HG03060 (cell line): ENCODE measurements at regions not wholly inside any gene's neighbourhood (a gene's known extent, or its start where the extent isn't known, plus 50 kb on each side); places are given as distances from the start of the nearest gene placed in this dataset.
"Not testable (repeated sequence)": the region's sequence is repeated elsewhere in the genome, so short reads cannot be mapped to it uniquely, and the experiment has no call there.

Experiments
- ATAC-seq: cut with Tn5 transposase; IDR thresholded peaks from one replicate; pipeline ENCODE4 v1.9.1; 2021; ENCODE audit warnings: low read depth, moderate number of reproducible peaks; ENCODE audit not compliant: unreplicated experiment

DNA sequence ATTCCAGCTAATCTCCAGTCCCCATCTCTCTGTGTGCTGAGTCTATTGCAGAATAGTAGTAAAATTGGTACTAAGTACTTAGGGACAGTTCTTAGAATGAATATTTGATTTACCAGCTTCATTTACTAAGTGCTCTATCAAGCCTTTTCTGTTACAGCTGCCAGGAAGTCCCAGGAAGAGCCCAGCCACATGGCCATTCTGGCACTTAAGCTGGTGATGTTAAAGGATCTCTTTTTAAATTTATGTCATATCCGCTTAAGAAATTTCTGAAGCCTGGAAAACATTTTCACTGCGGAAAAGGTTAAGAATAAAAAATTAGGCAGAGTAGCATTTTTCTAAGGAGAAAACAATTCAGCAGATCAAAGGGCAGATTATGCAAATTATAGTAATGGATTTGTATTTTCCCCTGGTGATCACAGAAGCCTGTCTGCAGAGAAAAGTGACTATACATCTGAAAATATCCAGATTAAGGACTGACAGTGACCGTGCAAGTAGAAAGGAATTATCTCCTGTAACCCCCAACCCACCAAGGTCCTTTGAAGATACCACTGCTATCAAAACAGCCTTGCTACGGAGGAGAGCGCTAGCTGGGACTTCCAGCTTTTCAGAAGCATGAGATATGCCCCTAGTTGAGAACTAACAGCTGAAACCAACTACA lies 260.8 kb downstream of the SH3BP4 start:
- ATAC-seq = no peak

DNA sequence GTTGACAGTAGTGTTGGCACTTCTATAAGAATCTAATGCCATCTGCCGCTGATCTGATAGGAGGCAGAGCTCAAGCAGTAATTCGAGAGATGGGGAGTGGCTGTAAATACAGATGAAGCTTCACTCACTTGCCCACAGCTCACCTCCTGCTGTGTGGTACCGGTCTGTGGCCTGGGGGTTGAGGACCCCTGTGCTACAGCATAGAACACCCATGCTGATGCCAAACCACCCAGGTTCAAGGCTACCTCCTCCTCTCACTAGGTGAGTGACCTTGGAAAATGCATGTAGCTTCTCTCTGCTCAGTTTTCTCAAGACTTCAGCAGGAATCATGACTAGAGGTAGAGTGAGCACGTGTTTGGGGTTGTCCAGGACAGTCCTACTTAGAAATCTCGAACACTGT lies 263.4 kb downstream of the SH3BP4 start:
- no peak for ATAC-seq

DNA sequence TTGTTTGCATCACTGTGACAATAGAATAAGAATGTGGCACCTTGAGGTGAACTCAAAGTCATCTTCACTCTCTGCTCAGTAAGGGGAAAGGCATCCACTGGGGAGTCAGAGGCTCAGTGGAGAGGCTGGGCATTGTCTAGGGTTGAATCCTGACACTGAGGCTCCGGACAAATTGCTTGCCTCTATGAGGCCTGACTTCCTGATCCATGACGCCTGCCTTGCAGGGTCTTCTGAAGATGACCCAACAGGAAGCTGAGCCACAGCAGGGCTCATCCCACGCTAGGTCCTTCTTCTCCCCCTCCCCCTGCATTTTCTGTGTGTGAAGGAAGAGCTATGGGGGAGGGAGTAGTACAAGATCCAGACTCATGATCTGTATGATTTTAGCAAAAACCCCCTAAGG lies 265.1 kb downstream of the SH3BP4 start:
- ATAC-seq = no peak

DNA sequence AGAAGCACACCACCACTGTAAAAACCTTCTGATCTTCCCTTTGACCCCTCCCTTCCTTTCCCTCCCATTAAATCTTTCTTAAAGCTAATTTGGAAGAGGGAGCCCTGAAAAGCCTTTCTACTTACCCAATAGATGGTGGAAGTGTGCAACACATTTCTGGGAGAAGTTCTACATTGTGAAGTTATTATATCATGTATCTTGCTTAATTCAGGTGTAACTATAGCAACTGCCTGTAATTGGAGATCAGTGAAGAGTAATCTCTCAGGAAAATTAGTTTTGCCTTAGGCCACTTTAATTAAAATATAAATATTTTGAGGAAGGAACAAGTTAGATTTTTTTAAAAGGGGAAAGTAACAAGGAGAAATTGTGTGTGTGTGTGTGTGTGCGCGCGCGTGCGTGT lies 266.0 kb downstream of the SH3BP4 start:
- ATAC-seq = no peak

DNA sequence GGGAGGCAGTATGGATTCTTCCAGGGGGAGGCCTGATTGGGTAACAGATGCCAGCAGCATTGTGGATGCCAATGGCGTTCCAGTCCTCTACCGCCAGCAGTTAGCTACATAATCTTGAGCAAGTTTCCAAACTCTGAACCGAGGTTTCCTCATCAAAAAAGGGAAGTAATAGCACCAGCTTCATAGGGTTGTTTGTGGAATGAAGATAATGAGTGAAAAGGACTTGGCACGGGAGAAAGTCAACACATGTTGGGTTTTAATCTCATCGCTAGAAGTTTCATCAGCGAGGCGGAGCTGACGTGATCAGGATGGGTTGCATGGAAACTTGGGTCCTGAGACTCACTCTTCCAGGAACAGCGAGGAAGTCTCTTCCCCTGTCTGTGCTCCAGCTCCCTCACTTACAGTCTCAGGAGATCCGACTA lies 266.7 kb downstream of the SH3BP4 start:
- no peak for ATAC-seq

DNA sequence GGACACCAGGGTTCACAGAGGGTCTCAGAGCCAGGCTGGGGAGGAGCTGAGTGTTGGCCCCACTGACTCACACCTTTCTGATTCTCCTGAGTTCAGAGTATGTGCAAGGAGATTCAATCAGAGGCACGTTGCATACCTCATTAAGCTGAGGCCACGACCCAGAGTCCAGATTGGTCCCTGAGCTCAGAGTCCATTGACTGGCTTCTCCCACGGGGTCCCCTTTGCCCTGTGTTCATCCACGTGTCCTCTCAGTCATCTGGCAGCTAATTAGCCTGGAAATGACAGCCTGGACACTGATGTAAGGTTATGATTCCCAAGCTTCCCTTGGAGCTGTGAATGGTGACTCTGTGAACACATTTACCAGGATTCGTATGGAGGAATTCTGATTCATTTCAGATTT lies 267.2 kb downstream of the SH3BP4 start:
- ATAC-seq = no peak

DNA sequence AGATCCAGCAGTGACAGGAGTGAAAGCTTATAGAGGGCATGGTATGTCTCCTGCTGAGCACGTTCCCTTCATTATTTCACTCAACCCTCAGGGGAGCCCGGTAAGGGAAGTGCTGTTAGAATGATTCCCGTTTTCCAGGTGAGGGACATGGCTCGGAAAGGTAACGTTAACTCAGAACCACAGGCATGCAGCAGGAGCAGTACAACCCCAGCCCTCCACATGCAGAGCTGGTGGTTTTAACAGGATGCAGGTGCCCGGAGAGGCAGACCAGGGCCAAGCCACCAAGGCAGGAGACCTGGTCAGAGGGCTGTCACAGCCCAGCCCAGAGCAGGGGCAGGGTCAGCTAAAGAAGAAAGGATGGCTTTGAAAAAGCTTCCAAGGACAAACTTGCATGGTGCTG lies 268.5 kb downstream of the SH3BP4 start:
- no peak for ATAC-seq

DNA sequence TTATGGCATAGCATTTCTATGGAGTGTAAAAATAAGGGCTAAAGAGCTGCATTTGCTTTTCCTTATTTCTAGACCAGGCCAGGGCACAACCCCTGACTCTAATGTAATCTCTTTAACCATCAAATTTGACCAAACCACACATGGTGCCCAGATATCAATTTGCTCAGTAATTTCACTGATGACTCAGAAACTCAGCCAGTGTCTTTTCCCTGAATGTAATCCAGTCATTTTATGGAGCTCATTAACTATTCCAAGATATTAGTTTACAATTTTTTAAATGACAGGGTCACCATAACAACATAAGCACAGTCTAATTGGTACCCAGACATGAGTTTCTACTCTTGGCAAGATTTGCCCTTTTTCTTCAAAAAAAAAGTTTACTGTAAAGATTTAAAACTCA lies 270.8 kb upstream of the AGAP1 start:
- ATAC-seq = no peak

DNA sequence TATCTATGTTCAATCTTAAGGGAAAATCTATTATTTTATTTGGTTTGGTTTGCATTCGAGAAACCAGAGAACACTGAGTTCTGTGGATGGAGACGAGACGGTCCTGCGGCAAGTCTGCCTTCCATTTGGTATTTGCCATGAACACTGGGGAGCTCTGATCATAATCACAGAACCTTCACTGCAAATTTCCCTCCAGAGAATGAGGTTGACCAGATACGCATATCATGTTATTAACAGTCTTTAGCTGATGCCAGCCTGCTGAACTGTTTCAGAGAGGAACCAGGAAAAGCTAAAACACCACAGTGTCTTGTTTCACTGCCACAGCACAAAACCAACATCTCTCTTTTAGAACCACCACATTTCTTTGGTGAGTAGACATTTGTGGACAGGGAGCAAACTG lies 269.4 kb upstream of the AGAP1 start:
- ATAC-seq = no peak

DNA sequence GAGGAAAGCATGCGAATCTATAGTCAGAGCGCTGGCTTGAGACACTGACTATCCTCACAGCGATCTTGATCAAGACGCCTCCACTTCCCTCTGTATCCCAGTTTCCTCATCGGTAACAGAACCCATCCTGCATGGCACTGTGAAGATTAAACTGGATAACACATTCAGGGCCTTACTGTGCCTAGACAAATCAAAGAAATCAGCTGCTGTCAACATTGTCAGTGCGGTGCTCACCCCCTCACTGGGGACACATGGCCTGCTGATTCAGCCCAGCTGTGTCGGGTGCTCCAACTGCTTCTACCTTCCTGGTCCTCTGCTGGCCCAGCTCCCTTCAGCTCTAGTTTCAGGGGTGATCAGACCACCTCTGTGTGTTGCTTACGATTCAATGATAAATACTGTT lies 268.6 kb upstream of the AGAP1 start:
- ATAC-seq = no peak

DNA sequence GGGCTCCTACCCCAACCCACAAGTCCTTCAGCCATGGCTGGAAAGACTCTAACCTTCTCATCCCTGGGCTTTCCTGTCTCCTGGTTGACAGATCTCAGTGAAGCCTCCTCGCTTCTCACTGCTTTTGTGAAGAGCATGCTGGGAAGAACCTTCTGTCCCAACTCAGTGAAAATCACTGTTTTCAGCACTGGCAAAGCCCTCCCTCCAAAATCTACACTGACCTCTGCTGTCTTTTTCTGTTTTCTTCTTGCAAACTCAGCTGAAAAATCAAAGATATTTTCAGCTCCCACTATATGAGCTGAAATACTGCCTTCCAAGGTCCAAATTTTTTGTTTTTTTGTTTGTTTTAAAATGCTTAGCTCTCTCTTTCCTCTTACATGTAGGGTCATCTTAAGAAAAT lies 266.3 kb upstream of the AGAP1 start:
- ATAC-seq = no peak

DNA sequence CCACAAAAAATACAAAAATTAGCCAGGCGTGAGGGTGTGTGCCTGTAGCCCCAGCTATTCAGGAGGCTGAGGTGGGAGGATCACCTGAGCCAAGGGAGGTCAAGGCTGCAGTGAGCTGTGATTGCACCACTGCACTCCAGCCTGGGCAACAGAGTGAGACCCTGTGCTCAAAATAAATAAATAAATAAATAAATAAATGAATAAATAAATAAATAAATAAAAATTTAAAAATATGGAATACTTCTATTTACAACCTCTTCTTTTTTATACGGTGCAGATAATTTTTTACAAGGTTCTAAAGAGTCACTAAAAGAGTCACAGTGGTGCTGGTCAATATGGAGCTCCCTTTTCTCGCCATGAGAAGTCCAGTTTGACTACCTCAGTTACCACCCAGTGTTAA lies 265.4 kb upstream of the AGAP1 start:
- not testable (repeated sequence) for ATAC-seq

DNA sequence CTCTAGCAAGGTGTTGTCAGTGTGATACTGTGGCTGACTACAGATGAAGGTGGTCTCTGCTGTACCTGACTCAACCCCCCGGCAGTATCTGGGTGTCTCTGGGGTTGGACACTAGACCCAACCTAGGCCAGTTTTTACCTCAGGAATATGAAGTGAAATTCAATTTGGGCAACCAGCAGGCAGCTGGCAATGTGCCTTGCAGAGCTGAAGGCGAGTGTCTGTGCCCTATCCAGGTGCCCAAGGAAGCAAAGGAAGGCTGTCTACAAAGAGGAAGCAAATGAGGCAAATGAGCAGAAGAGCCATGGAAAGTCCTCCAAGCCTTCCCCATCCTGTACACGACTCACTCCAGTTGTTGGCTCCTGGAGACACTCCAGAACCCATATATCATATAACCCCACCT lies 264.6 kb upstream of the AGAP1 start:
- no peak for ATAC-seq

DNA sequence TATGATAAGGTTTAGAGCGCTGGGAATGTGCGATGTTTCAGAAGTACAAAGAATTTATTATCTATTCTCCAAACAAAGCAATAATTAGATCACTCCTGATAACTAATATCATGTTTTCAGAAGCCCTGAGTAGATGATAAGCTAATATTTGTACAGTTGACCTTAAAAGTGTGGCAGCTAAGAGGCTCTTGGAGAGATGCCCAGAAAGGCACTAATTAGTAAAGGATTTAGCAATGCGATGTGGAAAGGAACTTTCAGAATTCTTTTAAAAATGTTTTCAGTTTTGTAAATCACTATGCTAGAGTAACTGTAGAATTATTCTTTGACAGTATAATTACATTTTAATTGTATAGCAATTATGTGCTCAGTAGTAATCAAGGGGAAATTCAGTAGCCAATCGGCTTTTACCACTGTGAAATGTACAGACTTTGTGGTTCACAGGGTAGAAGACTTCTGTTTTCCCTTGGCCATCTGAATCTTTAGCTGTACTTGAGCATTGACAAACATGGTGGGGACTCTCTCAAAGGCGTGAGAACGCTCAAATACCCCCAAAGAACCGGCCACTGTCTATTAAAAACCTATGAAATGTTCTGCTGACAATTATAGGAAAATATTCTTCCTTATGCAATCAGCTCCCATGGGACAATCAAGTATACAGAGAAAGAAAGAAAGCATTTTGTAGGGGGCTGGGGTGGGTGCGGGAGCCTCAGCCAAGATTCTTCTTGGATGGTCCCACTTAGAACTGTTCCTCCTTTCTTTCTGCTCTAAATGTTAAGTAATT lies 262.8 kb upstream of the AGAP1 start:
- no peak for ATAC-seq

DNA sequence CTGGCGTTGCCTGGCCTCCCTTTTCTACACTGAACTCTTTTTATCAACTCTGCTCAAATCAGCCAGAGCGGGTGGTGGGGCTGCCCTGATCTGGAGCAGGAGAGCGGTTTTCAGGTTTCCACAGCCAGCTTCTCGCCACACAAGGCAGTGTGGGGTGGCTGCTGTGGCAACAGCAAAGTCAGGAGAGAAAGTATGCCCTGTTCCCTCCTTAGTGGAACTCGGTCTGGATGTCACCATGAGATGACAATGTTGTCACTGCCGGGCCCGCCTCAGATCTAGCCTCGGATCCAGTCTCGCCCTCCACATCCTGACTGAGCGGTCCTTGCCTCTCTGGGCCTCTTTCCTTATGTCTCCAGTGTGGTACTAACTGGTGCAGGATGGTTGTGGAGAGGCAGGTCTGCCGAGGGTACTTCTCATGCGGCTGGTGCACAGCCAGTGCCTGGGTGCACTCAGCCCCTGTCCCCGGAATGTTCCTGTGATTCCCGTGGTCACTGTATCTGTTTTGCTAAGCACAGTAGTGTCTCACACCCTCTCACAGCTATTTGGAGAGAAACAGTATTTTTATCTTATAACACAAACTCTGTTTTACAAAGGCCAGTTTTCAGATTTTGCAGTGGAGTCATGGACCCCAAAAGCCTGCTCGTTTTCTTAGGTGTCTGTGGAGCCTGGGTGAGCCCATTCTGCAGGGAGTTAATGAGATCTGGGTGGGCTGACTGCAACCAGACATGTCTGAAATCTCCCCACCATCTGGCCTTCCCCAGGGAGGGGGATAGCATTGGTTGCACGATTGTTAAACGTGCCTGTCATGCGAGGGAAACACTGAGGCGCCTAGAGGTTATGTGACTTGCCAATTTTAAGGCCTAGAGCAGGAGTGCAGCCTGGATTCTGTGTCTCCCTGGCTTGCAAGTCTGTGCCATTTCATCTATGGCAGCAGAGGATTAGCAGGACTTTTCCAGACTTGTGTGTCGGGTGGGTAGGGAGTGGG lies 261.1 kb upstream of the AGAP1 start:
- no peak for ATAC-seq

DNA sequence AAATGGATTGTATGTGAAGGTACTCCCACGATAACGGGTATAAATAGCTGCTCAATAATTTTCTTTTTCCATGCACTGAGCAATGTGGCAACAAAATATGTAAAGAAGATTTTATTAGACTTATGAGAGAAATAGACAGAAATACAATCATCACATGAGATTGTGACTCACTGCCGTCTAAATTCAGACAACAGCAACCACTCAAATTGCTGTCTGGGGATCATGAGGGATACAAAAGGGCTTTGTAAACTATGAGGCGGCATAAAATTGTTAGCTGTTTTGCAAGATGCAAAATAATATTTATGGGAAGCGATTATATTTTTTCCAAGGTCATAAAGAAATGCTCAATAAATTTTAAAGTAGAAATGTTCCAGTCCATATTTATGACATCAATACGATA lies 259.1 kb upstream of the AGAP1 start:
- no peak for ATAC-seq

DNA sequence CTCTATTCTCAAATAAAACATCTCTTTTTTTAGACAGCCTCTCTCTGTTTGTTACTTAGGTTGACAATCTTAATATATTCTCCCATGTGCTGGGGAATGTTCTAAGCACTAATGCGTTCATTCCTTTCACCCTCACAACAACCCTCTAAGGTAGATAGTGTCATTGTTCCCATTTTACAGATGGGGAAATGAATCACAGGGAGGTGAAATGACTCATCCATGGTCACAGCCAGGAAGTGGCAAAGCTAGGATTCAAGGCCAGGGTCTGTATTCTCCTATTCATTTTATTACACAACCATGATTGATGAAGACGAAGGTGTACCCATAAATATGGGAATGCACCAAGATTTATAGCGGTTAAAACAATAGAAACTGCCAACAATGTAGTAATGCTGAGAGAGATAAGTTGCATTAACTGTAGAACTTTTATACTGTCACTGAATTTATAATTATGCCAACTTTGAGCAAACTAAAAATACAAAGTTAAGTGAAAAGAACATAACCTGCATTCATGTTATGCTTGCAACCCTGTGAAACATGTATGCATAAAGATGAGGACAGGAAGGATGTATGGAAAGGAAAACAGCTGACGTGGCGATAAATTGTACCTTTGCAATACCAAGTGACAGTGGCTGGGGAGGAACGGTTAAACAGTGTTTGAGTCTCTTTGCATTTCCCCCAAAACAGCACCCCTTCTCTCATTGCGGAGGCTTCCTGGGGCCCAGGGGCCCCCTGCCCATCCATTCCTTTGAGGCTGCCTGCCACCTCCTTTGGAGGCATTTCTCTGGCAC lies 257.7 kb upstream of the AGAP1 start:
- ATAC-seq = no peak

DNA sequence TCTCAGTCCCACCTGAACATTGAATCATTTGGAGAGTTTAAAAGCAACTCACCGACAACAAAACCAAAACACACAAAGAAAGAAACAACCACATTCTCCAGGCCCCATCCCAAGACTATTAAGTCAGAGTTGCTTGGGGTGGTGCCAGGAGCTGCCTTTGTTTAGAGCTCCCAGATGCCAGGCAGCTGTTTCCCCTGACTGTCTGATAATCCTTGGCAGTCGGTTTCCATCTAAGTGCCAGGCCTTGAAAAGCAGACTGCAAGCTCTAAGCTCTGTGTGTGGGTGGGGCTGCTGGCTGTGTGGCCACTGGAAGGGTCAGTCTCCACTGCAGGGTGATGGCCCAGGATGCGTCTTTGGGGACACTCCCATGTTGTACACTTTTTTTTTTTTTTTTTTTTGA lies 255.3 kb upstream of the AGAP1 start:
- no peak for ATAC-seq

DNA sequence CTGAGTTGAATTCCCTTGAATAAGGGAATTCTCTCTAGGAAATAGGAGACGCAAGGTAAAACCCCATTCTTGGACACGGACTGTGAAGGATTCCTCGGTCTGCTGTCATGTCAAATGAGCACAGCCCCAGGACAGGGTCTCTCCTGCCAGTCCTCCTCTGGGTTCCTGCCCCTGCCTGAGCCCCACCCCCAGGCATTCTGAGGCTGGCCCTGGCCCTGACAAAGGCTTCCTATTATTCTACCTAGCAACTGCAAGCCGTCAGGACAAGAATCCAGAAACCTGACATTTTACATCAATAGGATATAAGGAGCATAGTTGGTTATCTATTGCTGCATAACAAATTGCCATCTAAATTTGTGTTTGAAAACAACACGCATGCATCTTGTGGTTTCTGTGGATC lies 253.3 kb upstream of the AGAP1 start:
- ATAC-seq = no peak
